ENCODE measurements at regions not wholly inside any gene's neighbourhood (a gene's known extent, or its start where the extent isn't known, plus 50 kb on each side); places are given as distances from the start of the nearest gene placed in this dataset.

DNA sequence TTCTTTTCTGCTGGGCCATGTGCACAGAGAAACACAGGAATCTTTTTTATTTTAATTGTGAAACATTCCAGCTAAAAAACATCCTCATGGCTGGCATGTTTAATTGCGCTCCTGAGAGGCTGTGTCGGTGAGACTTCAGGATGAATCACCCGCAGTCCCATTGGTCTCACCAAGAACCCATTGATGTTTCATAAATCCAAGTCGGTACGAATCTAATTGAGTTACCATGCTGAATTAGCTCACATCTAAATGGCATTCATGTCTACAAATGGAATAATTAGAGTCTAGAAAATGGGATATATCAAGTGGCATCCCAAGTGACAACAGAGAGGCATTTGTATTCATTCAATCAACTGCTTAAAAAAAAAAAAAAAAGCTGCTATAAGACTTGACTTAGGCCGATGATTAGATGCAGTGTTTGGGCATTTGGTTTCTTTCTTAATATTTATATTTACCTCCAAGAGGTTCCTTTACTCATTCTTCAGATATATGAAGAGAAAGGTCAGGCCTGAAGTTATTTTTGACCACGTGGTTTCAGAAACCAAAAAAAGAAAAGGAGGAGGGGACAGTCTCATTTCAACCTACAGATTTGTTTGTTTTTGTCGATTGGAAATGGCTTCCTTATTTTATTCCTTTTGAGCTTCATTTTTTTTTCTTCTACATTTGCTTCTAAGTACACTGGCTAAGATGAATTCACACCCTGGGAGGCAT is 79.1 kb upstream of the FOXB1 start:
- no peak for TF ChIP-seq ZNF644 (CRISPR knock-in tag; IDR thresholded peaks at IDR 0.05; ENCODE audit: low read depth)
- TF ChIP-seq, protein P1, sequence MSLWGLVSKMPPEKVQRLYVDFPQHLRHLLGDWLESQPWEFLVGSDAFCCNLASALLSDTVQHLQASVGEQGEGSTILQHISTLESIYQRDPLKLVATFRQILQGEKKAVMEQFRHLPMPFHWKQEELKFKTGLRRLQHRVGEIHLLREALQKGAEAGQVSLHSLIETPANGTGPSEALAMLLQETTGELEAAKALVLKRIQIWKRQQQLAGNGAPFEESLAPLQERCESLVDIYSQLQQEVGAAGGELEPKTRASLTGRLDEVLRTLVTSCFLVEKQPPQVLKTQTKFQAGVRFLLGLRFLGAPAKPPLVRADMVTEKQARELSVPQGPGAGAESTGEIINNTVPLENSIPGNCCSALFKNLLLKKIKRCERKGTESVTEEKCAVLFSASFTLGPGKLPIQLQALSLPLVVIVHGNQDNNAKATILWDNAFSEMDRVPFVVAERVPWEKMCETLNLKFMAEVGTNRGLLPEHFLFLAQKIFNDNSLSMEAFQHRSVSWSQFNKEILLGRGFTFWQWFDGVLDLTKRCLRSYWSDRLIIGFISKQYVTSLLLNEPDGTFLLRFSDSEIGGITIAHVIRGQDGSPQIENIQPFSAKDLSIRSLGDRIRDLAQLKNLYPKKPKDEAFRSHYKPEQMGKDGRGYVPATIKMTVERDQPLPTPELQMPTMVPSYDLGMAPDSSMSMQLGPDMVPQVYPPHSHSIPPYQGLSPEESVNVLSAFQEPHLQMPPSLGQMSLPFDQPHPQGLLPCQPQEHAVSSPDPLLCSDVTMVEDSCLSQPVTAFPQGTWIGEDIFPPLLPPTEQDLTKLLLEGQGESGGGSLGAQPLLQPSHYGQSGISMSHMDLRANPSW (CRISPR knock-in tag; IDR thresholded peaks at IDR 0.05; ENCODE audit: borderline replicate concordance), result no peak
- TF ChIP-seq, protein P2, sequence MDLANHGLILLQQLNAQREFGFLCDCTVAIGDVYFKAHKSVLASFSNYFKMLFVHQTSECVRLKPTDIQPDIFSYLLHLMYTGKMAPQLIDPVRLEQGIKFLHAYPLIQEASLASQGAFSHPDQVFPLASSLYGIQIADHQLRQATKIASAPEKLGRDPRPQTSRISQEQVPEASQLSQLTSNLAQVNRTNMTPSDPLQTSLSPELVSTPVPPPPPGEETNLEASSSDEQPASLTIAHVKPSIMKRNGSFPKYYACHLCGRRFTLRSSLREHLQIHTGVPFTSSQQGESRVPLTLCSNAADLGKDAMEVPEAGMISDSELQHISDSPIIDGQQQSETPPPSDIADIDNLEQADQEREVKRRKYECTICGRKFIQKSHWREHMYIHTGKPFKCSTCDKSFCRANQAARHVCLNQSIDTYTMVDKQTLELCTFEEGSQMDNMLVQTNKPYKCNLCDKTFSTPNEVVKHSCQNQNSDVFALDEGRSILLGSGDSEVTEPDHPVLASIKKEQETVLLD (CRISPR knock-in tag; IDR thresholded peaks at IDR 0.05; ENCODE audit: low read depth), result no peak
- TF ChIP-seq, protein P3, sequence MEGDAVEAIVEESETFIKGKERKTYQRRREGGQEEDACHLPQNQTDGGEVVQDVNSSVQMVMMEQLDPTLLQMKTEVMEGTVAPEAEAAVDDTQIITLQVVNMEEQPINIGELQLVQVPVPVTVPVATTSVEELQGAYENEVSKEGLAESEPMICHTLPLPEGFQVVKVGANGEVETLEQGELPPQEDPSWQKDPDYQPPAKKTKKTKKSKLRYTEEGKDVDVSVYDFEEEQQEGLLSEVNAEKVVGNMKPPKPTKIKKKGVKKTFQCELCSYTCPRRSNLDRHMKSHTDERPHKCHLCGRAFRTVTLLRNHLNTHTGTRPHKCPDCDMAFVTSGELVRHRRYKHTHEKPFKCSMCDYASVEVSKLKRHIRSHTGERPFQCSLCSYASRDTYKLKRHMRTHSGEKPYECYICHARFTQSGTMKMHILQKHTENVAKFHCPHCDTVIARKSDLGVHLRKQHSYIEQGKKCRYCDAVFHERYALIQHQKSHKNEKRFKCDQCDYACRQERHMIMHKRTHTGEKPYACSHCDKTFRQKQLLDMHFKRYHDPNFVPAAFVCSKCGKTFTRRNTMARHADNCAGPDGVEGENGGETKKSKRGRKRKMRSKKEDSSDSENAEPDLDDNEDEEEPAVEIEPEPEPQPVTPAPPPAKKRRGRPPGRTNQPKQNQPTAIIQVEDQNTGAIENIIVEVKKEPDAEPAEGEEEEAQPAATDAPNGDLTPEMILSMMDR (CRISPR knock-in tag; IDR thresholded peaks at IDR 0.05), result no peak
- no peak for TF ChIP-seq ZNF335 (CRISPR knock-in tag; IDR thresholded peaks at IDR 0.05)
- no peak for TF ChIP-seq XBP1 (CRISPR knock-in tag; IDR thresholded peaks at IDR 0.05)
